Stimulated activated CD4-positive, alpha-beta T cell treated with anti-CD3 and anti-CD28 coated beads, Interleukin-4, amount 100 ng/mL, for 48 hours (primary cell): ENCODE measurements at regions not wholly inside any gene's neighbourhood (a gene's known extent, or its start where the extent isn't known, plus 50 kb on each side); places are given as distances from the start of the nearest gene placed in this dataset.
A peak's percentile ranks its signal among the peaks of the same experiment; 100 is the strongest.

Experiments
- DNase-seq, 2 donors: peaks; one replicate each; pipeline ENCODE4 v3.0.0-alpha.2; 2020; ENCODE audit warnings: low read depth in 2 of 2

DNA sequence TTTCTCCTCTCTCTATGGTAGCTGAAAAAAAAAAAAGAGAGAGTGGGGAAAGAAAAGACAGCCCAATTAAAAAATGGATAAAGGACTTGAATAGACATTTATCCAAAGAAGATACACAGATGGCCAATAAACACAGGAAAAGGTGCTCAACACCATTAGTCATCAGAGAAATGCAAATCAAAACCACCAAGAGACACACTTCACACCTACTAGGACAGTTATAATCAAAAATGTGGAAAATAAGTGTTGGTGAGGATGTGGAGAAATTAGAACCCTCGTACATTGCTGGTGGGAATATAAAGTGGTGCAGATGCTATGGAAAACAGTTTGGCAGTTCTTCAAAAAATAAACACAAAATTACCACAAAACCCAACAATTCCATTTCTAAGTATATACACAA, 172.4 kb upstream of the GRIN2B start:
- no peak for DNase-seq

DNA sequence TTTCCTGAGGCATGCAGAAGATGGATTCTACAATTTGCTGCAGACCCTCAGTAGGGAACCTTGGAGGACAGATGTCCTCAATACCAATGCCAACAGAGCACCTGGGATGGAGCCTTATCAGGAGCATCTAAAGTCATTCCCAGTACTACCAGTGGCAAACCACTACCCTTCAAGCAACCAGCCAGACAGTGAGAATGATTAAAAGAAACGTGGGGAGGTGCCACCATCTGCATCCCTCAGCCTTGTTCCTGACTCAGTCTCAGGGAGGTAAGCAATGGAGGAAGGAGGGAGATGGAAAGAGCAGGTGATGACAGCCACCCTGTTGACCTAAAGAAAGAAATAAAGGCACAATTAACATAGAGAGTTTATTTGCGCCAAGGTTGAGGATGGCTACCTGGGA, 175.2 kb upstream of the GRIN2B start:
- no peak for DNase-seq

DNA sequence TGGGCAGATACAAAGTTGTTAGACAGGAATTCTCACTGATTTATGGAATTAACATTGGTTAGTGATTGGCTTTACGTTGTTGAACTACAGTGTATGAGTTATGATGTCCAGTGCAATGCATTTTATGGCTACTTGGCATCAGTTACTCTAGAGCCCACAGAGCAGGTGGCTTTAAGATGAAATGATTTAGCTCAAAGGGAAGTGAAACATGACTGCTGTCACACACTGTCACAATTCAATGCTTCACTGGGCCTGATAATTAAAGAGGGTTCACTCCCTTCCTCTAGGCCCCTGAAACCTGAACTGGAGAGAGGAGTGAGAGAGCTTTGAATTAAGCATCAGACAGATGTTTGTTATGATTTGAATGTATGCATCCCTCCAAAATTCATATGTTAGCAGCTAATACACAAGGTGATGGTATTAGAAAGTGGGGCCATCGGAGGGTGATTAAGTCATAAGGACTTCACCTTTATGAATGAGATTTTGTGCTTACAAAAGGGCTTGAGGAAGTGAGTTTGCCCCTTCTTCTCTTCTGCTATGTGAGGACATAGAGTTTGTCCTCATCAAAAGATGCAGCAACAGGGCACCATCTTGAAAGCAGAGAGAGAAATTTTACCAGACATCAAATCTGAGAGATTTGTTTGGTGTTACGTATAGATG, 175.8 kb upstream of the GRIN2B start:
- no peak for DNase-seq

DNA sequence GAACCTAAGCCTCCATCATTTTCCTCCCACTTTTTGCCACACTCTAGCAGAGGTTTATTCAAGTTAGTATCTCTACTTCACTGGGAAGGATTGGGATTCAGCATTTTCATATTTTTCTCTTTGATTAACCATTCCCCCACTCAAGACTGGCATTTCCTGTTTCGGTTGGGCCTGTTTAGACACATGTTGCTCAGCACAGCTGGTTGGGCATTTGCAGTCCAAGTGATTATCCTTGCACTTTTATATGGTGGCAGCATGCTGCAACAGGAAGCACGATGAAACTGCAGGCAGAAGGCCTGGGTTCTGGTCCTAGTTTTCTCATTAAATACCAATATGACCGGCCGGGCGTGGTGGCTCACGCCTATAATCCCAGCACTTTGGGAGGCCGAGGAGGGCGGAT, 182.9 kb upstream of the GRIN2B start:
- DNase-seq = no peak

DNA sequence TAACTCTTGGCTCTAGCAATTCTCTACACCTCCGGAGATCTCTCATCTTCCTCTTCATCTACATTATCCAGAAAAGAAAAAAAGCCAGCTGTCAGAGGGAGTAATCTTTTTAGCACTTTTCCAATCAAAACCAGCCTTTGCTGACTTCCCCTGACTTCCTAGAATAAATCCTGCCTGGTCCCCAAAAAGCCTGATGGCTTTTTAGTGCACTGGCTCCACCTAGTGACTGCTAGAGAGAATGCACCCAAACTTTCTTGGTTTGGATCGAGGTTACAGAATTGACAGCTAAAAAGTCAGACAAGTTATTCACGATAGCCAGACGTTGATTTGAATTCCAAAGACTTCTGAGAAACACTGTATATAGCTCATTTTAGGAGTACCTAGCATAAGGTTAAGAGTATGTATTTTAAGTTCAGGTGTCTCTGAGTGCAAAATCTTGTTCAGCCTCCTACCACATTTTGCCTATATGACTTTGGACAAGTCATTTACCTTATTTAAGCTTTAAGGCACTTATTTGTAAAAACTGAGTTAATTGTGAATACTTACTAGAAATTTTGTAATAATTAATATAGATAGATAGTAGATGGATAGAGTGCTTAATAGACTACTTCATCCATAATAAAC, 185.7 kb upstream of the GRIN2B start:
- peak in 1 of 2 donors; percentile 3 for DNase-seq

DNA sequence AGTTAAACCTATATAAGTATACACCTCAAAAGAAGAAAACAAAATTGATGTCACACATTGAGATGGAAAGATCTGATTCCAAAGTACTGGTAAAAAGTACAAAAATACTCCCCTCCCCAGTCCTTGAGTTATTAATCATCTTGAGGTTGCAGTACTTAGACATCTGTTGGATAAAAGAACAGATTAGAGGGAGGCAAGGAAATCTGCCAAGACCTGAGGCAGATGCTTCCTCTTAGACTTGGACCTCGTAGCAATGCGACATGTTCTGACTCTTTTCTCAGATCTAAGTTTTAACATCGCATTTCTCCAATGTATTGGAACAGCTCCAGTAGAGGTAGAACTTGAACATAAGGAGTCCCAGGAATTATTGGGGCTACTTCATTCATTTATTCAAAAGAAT, 187.9 kb upstream of the GRIN2B start:
- no peak for DNase-seq

DNA sequence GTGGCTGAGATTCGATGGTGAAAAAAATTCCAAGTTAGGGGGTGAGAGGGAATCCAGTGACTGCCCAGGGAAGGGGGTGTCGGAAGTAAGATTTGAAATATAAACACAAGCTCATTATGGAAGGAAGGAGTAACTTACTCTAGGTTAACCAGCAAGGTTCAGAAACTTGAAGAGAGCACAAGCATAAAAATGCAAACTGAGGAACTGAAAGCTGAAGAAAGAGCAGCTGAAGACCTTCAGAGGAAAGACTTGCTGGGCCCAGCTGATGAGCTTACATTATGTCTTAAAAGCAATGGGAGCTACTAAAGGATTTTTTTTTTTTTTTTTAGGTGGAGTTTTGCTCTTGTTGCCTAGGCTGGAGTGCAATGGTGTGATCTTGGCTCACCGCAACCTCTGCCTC, 189.7 kb upstream of the GRIN2B start:
- DNase-seq = no peak

DNA sequence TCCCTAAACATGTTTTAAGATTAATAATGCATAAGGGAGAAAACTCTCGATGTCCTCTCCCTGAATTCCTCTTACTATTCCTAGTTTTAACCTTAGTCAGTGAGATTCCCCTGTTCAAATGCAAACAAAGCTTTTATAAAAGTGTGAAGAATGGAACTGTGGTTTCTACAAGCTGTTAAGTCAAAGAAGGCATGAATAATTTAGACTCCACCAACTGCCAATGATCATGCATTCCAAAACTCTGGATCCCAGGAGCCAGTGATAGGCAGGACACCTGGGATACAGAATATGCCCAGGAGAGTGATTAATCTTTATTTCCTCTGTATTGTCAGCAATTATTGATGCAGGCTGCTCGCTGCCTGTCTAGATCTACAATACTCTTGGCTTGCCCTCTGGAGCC, 190.3 kb upstream of the ATF7IP start:
- no peak for DNase-seq

DNA sequence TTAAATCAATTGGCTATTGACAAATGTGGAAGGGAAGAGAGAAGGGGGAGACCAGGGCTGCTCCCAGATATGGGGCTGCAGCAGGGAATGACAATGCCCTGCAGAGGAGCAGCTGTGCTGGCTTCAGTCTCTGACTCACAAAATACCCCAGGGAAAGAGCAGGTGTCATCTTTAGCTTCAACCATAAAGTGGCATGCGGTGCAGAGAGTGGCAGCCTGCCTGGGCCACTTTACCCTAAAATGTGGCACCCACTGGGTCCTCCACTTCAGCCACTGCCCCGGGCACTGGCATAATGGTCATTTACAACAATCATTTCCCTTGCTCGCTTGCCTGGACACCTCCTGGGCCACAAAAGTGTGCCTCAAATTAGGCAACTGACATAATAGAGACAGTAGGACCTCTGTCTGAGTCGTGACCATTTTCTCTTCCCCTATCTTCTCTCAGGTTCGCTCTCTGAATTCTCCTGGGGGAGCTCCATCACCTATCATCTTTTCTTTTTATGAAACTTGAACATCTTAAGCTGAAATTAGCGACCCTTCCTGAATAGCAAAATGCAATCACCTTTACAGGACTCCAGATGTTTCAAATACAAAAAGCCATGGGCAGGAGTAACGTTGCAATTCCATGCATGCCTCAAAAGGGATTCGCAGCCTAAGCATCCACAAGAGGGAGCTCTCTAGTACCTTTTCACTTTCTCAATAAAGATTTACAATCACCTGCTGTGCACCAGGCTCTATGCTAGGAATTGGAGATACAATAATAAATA, 179.9 kb upstream of the ATF7IP start:
- DNase-seq = peak; percentile 6 to 10

DNA sequence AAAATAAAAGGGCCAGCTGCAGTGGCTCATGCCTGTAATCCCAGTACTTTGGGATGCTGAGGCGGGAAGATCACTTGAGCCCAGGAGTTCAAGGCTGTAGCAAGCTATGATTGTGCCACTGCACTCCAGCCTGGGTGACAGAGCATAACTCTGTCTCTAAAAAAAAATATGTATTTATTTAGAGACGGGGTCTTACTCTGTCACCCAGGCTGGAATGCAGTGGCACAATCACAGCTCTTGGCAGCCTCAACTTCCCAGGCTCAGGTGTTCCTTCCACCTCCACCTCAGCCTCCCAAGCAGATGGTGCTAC, 179.3 kb upstream of the ATF7IP start:
- no peak for DNase-seq

DNA sequence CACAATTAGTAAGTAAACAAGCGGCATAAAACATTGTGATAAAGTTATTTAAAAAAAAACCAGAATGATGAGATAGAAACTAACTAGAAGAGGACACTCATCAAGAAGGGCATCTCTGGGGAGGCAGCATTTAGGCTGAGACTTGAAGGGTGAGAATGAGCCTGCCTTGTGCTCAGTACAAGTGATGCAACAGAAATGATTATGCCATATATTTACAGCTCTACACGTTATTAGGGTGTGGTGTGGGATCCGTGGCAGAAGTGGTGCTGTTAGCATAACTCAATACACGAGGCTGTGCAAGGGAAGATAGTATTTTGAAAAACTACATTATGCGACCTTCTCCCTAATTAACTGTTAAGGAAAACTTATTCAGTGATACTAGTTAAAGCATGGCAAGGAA, 178.5 kb upstream of the ATF7IP start:
- DNase-seq = no peak

DNA sequence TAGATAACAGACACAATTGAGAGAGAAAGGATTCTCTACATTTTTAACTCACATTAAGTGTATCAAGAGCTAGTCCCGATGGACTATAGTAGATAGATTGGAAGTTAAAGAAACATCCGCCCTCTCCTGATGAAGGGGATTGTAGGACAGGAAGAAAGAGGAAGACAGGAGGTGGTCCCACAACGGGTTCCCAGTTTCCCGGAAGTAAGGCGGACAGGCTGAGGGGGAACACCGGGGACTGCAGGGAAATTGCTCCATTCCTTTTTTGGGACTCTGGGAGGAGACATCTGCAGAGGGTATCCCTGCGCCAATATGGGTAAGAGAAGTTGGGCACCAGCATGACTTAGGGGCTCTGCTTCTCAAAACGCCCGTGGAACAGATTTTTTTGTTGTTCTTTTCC, 177.5 kb upstream of the ATF7IP start:
- no peak for DNase-seq

DNA sequence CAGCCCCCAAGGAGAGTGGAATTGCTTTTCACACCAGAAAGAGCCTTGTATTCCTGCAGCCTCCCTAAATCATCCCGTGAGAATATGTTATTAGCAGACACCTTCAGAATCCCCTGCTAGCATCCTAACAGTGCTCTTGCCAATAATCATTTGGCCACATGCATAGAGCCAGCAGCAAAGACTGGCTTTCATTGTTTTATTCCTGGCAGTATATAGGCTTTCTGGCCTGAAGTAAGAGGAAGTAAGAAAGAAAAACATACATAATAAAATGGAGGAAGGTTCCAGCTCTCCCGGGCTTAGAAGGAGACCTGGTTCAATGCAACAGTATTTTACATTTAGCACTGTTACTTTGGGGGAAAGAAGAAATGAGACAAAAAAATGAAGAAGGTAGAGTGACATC, 176.7 kb upstream of the ATF7IP start:
- no peak for DNase-seq

DNA sequence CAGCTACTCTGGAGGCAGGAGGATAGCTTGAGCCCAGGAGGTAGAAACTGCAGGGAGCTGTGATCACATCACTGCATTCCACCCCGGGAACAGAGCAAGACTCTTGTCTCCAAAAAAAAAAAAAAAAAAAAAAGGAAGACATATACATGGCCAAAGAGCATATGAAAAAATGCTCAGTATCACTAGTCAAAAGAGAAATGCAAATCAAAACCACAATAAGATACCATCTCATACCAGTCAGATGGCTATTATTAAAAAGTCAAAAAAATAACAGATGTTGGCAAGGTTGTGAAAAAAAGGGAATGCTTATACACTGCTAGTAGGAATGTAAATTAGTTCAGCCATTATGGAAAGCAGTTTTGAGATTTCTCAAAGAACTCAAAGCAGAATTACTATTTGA, 174.8 kb upstream of the ATF7IP start:
- DNase-seq = no peak

DNA sequence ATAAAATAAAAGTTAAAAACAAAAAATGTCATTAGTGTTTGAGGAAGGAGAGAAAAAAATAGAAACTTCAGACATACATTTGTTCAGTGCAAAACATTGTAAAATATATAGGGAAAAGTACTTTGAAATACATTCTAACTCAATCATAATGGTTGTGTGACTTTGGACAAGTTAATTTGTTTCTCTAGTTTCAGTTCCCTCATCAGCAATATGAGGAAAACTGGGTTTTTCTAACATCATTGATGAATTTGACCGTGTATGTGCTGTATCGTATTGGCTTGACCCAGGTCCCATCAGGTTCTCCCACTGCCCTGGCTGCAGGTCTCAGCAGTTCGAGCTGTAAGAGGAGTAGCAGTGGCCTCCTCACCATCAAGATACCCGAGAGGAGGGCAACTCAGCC, 173.9 kb upstream of the ATF7IP start:
- DNase-seq = no peak

DNA sequence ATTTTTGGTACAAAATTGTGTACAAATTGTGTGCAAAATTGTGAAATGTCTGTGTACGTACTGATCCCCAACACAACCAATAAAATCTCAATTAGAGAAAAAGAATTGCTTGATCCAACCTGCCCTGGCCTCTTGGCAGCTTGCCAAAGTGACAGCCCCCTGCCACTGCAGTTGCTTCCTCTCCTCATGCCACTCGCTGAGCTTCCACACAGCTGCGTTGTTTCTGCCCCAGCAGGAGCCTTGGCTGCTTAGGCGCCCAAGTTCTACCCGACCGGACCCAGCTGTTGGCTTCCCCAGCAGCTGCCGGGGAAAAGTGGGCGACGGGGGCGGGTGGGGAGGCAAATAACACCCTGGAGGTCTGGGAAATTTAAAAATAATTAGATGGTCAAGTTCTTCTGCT, 171.8 kb upstream of the ATF7IP start:
- no peak for DNase-seq

DNA sequence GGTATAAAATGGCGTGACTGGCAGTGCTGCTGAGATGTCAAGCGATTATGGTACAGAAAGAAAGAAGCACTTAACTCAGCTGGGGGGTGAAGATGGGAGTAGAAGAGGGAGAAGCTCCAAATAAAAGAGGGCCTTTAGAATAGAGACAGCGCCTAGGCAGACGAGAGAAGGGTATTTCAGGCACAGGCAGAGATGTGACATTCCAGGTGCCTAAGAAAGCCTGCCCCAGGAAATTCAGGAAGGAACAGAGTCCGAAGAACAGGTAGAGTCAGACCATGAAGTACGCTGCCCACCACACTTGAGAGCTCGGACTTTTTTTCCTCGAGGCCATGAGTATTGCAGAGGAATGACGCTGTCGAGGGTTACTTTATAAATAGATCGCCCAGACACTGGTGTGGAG, 170.9 kb upstream of the ATF7IP start:
- DNase-seq = no peak

DNA sequence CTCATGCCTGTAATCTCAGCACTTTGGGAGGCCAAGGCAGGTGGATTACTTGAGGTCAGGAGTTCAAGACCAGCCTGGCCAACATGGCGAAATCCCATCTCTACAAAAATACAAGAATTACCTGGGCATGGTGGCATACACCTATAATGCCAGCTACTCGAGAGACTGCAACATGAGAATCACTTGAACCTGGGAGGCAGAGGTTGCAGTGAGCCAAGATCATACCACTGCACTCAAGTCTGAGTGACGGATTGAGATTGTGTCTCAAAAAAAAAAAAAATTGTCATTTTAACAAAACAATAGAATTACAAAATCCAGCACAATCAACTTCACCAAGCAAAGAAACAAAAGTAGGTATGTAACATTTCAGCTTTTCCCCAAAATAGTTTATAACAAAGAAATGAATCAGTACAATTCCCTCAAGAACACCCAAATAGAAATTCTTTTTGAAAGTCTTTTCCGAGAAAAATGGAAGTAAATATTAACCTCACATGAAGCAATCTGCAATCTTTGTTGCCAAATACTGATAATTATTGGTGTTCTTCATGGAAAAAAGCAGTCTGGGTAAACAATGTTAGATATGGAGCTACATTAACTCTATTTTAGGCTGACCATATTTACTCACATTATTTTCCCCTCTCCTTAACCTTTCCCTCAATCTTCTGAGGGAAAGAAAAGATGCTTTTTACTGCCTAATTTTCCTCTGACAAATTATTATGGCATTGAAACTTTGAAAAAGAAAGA, 165.9 kb upstream of the ATF7IP start:
- no peak for DNase-seq

DNA sequence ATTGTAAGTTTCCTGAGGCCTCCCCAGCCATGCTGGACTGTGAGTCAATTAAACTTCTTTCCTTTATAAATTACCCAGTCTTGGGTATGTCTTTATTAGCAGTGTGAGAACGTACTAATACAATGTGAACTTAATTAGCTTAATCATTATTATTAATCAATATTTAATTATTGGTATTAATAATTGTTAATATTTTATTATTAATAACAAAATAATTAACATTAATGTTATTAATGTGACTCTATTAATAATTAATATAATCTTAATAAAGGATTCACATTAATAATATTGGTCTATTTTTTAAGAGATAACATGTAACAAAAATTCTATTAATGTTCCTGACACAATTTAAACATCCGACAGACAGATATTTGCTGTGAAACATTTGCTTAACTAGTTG, 164.9 kb upstream of the ATF7IP start:
- DNase-seq = no peak

DNA sequence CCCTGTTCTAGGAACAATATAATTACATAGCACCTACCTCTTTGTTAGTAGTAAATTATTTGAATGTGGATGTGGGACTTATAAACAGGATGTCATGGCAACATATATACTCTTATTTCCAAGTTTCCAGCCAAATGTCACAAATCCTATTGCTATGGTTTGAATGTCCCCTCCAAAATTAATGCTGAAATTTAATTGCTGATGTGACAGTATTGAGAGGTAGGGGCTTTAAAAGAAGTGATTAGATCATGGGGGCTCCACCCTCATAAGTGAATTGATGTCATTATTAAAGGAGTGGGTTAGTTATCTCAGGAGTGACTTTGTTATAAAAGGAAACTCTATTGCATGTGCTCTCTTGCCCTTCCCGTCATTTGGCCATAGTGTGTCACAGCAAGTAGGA, 164.2 kb upstream of the ATF7IP start:
- DNase-seq = no peak

DNA sequence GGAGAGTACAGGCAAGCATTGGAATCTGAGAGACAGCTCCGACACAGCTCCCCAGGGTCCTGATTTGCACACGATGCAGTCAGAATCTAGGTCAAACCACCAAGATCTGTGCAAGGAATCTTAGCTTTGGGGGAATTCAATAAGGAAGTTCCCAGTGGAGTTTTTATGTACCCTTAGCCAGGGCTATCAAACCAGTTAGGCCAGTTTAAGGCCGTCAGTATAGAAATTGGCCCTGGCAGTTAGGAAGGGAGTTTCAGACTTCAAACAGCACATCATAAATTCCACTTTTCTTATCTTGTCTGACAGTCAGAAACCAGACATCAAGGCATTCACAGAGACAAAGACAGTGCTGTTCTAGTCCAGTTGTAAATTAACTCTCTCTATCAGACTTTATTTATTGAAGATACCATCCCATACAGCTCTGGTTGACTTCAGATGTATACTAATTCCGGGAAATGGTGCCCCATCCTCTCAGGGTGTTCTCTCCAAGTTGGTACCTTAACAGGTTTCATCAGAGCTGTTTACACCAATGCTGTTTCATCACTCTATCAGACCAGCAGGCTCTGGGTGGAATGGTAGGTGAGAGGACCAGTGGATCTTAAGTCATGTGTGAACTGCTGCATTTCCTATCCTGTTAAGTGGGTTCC, 157.5 kb upstream of the ATF7IP start:
- DNase-seq = no peak

DNA sequence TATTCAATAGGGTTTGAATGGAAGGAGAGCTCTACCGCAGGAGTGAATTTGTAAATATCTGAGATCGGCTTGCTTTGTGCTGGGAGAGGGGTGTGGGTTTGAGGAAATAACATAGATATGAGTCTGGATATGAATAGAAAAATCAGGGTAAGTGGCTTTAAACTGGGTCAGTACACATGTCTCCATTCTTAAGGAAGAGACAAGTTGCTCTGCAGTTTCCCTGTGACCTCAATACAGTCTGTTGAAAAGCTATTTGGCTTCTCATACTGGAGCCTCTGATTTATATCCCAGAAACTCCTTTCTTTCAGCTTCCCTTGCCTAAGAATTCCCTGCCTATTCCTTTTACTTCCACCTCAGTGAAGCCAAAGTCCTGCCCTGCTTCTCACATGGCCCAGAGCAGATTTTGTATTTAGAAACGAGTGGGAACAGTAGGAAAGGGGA, 153.5 kb upstream of the ATF7IP start:
- DNase-seq = no peak
